Neural progenitor cell (in vitro differentiated cells): ENCODE measurements at regions not wholly inside any gene's neighbourhood (a gene's known extent, or its start where the extent isn't known, plus 50 kb on each side); places are given as distances from the start of the nearest gene placed in this dataset.

Experiments used
- EZH2 ChIP-seq: fragments of 200-600 bp; sonication (generic); IDR thresholded peaks from 2 replicates; pipeline ENCODE4 v1.6.1; 2017; ENCODE audit warnings: antibody characterized with exemption, mild to moderate bottlenecking, moderate library complexity
- EZH2phosphoT487 ChIP-seq: fragments of 200-600 bp; sonication (generic); IDR thresholded peaks from 2 replicates; pipeline ENCODE4 v1.6.1; 2017; ENCODE audit warnings: antibody characterized with exemption

DNA sequence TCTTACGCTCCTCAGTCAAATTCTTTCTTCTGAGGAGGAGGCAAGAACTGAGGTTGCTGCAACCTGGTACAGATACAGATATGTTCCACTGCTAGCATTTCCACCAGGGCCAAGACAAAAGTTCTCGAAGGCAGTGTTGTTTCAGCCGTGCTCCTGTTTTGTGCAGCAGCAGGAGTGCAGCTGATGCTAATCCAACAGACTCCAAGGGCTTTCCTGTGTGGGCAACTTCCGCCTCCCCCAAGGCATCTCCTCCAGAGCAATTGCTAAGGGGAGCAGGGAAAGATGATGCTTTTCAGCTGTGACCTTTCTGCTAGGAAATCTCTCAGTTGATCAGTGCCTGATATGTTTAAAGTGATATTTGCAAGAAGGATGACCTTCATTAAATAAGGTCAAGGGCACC is 52.6 kb upstream of the DAPL1 start:
- TF ChIP-seq EZH2: no peak
- no peak for TF ChIP-seq EZH2phosphoT487
